CD8-positive, alpha-beta memory T cell (primary cell): ENCODE measurements at regions not wholly inside any gene's neighbourhood (a gene's known extent, or its start where the extent isn't known, plus 50 kb on each side); places are given as distances from the start of the nearest gene placed in this dataset.

ENCODE experiments used
- CTCF ChIA-PET: fragments of 350-600 bp; sonication (Branson Sonifier 250); formaldehyde crosslinking; loops from one replicate; lab custom pipeline; 2021; ENCODE audit warnings: antibody characterized with exemption; lab: Charles Lee
- POLR2A ChIA-PET: fragments of 350-600 bp; sonication (Branson Sonifier 250); formaldehyde crosslinking; loops from one replicate; lab custom pipeline; 2021; ENCODE audit warnings: antibody characterized with exemption; lab: Charles Lee
- DNase-seq, 5 donors: peaks; one replicate each; pipeline versions ENCODE4 v3.0.0 to v3.0.0-alpha.2; 2020 to 2022; ENCODE audit warnings: mixed read lengths in 1 of 5
- H3K27ac ChIP-seq: one replicate; pipeline ENCODE4 v1.7.0; 2013; ENCODE audit warnings: low read depth, mild to moderate bottlenecking, low read length, moderate library complexity
- H3K27me3 ChIP-seq: 2 replicates; pipeline ENCODE4 v1.7.0; 2013; ENCODE audit warnings: low read length, mild to moderate bottlenecking; ENCODE audit not compliant: insufficient read depth, poor library complexity, severe bottlenecking
- H3K36me3 ChIP-seq: 2 replicates; pipeline ENCODE4 v1.7.0; 2013; ENCODE audit warnings: mild to moderate bottlenecking, low read length, moderate library complexity; ENCODE audit not compliant: insufficient read depth
- H3K4me1 ChIP-seq: 2 replicates; pipeline ENCODE4 v1.7.0; 2013; ENCODE audit warnings: mild to moderate bottlenecking, low read length, moderate library complexity; ENCODE audit not compliant: insufficient read depth
- H3K4me3 ChIP-seq: 2 replicates; pipeline ENCODE4 v1.7.0; 2013; ENCODE audit warnings: mild to moderate bottlenecking, low read length
- H3K9me3 ChIP-seq: 2 replicates; pipeline ENCODE4 v1.7.0; 2013; ENCODE audit warnings: mild to moderate bottlenecking, low read length
- H3K27ac Mint-ChIP-seq, 8 donors: one replicate each; pipeline ENCODE4 v1.8.0; 2020 to 2021; ENCODE audit warnings: mixed read lengths in 8 of 8, mild to moderate bottlenecking in 6 of 8, inconsistent platforms in 3 of 8, moderate library complexity in 3 of 8
- H3K27me3 Mint-ChIP-seq, 2 donors: one replicate each; pipeline ENCODE4 v1.8.0; 2020 to 2021; ENCODE audit warnings: mixed read lengths in 2 of 2, mild to moderate bottlenecking in 1 of 2, moderate library complexity in 1 of 2
- H3K36me3 Mint-ChIP-seq, 3 donors: one replicate each; pipeline ENCODE4 v1.8.0; 2020 to 2021; ENCODE audit warnings: mixed read lengths in 3 of 3, inconsistent platforms in 1 of 3, mild to moderate bottlenecking in 1 of 3
- H3K4me1 Mint-ChIP-seq, 3 donors: one replicate each; pipeline ENCODE4 v1.8.0; 2020 to 2021; ENCODE audit warnings: mixed read lengths in 3 of 3, inconsistent platforms in 1 of 3, mild to moderate bottlenecking in 1 of 3
- H3K4me3 Mint-ChIP-seq, 7 donors: one replicate each; pipeline ENCODE4 v1.8.0; 2020 to 2021; ENCODE audit warnings: mixed read lengths in 7 of 7, mild to moderate bottlenecking in 6 of 7, moderate library complexity in 4 of 7, inconsistent platforms in 2 of 7
- H3K9me3 Mint-ChIP-seq, 5 donors: one replicate each; pipeline ENCODE4 v1.8.0; 2020 to 2022; ENCODE audit warnings: mixed read lengths in 5 of 5, mild to moderate bottlenecking in 3 of 5, moderate library complexity in 2 of 5, inconsistent platforms in 1 of 5

- H3K36me3 Mint-ChIP-seq: no peaks in the 10 kb centered on the region
- Histone ChIP-seq H3K36me3 (no peaks in the 10 kb centered on the region), H3K27me3 (no peaks in the 10 kb centered on the region), H3K9me3 (no peaks in the 10 kb centered on the region), H3K4me3 (no peak overlapping the region), H3K4me1 (no peaks in the 10 kb centered on the region), H3K27ac (no peak overlapping the region)
- no peak overlapping the region for H3K4me3 Mint-ChIP-seq
- no peaks in the 10 kb centered on the region for H3K4me1 Mint-ChIP-seq
- DNase-seq: no peak
- H3K9me3 Mint-ChIP-seq: peaks cover 7 to 12% (median 10%) of the 10 kb centered on the region in 5 donors
- no peak overlapping the region for H3K27ac Mint-ChIP-seq
- H3K27me3 Mint-ChIP-seq: no peaks in the 10 kb centered on the region
- CTCF ChIA-PET: no interaction called here
- POLR2A ChIA-PET: no interaction called here
Observed at GRCh38 chr1:67973051-67973450, 77.4 kb downstream of the DIRAS3 start.

GRCh38 chr1:67970088-67970487 lies 80.3 kb downstream of the DIRAS3 start:
- no peak overlapping the region for H3K27ac ChIP-seq
- no peak overlapping the region for H3K4me3 ChIP-seq
- Mint-ChIP-seq H3K9me3 (peaks cover 7 to 13% (median 10%) of the 10 kb centered on the region in 5 donors), H3K4me3 (no peak overlapping the region), H3K36me3 (no peaks in the 10 kb centered on the region), H3K27ac (no peak overlapping the region), H3K4me1 (no peaks in the 10 kb centered on the region), H3K27me3 (no peaks in the 10 kb centered on the region)
- no peaks in the 10 kb centered on the region for H3K4me1 ChIP-seq
- H3K9me3 ChIP-seq: no peaks in the 10 kb centered on the region
- DNase-seq: no peak
- H3K36me3 ChIP-seq: no peaks in the 10 kb centered on the region
- H3K27me3 ChIP-seq: no peaks in the 10 kb centered on the region
- CTCF ChIA-PET: no interaction called here
- POLR2A ChIA-PET: no interaction called here

GRCh38 chr1:67969446-67969845 lies 81.0 kb downstream of the DIRAS3 start:
- Mint-ChIP-seq H3K27me3 (no peaks in the 10 kb centered on the region), H3K4me3 (no peak overlapping the region), H3K4me1 (no peaks in the 10 kb centered on the region), H3K27ac (no peak overlapping the region), H3K36me3 (no peaks in the 10 kb centered on the region), H3K9me3 (peaks cover 7 to 13% (median 12%) of the 10 kb centered on the region in 5 donors)
- H3K4me1 ChIP-seq: no peaks in the 10 kb centered on the region
- H3K4me3 ChIP-seq: no peak overlapping the region
- no peaks in the 10 kb centered on the region for H3K9me3 ChIP-seq
- no peak for DNase-seq
- H3K36me3 ChIP-seq: no peaks in the 10 kb centered on the region
- CTCF ChIA-PET: no interaction called here
- no peak overlapping the region for H3K27ac ChIP-seq
- POLR2A ChIA-PET: no interaction called here
- H3K27me3 ChIP-seq: no peaks in the 10 kb centered on the region

- H3K4me1 Mint-ChIP-seq: no peaks in the 10 kb centered on the region
- CTCF ChIA-PET: no interaction called here
- POLR2A ChIA-PET: no interaction called here
- H3K27me3 ChIP-seq: no peaks in the 10 kb centered on the region
- H3K36me3 Mint-ChIP-seq: peaks cover 0 to 1% (median 0%) of the 10 kb centered on the region in 3 donors
- no peak overlapping the region for H3K4me3 Mint-ChIP-seq
- no peak overlapping the region for H3K27ac ChIP-seq
- no peak overlapping the region for H3K4me3 ChIP-seq
- peaks cover 5 to 22% (median 14%) of the 10 kb centered on the region in 5 donors for H3K9me3 Mint-ChIP-seq
- H3K27ac Mint-ChIP-seq: no peak overlapping the region
- no peaks in the 10 kb centered on the region for H3K27me3 Mint-ChIP-seq
- no peak for DNase-seq
- H3K4me1 ChIP-seq: no peaks in the 10 kb centered on the region
- H3K9me3 ChIP-seq: no peaks in the 10 kb centered on the region
- H3K36me3 ChIP-seq: no peaks in the 10 kb centered on the region
Observed at GRCh38 chr1:67966666-67967009, 83.8 kb downstream of the DIRAS3 start.

- H3K36me3 ChIP-seq: no peaks in the 10 kb centered on the region
- no peak for DNase-seq
- ChIA-PET POLR2A (no interaction called here), CTCF (no interaction called here)
- H3K4me3 Mint-ChIP-seq: no peak overlapping the region
- no peaks in the 10 kb centered on the region for H3K4me1 Mint-ChIP-seq
- no peak overlapping the region for H3K27ac Mint-ChIP-seq
- H3K4me1 ChIP-seq: no peaks in the 10 kb centered on the region
- H3K4me3 ChIP-seq: no peak overlapping the region
- peaks cover 5 to 23% (median 14%) of the 10 kb centered on the region in 5 donors for H3K9me3 Mint-ChIP-seq
- H3K27me3 Mint-ChIP-seq: no peaks in the 10 kb centered on the region
- peaks cover 0 to 1% (median 0%) of the 10 kb centered on the region in 3 donors for H3K36me3 Mint-ChIP-seq
- no peak overlapping the region for H3K27ac ChIP-seq
- H3K27me3 ChIP-seq: no peaks in the 10 kb centered on the region
- H3K9me3 ChIP-seq: no peaks in the 10 kb centered on the region
Observed at GRCh38 chr1:67965995-67966665, 84.3 kb downstream of the DIRAS3 start.

GRCh38 chr1:67963263-67963662 lies 87.2 kb downstream of the DIRAS3 start:
- H3K27me3 ChIP-seq: no peaks in the 10 kb centered on the region
- no peaks in the 10 kb centered on the region for H3K36me3 ChIP-seq
- no peaks in the 10 kb centered on the region for H3K9me3 ChIP-seq
- H3K9me3 Mint-ChIP-seq: peaks cover 5 to 19% (median 13%) of the 10 kb centered on the region in 5 donors
- H3K4me1 ChIP-seq: no peaks in the 10 kb centered on the region
- peaks cover 0 to 1% (median 0%) of the 10 kb centered on the region in 3 donors for H3K36me3 Mint-ChIP-seq
- H3K27ac Mint-ChIP-seq: no peak overlapping the region
- peaks cover 0 to 2% of the 10 kb centered on the region in 2 donors for H3K27me3 Mint-ChIP-seq
- H3K4me3 Mint-ChIP-seq: no peak overlapping the region
- no peaks in the 10 kb centered on the region for H3K4me1 Mint-ChIP-seq
- no peak overlapping the region for H3K4me3 ChIP-seq
- no peak for DNase-seq
- ChIA-PET CTCF (no interaction called here), POLR2A (no interaction called here)
- H3K27ac ChIP-seq: no peak overlapping the region

- Histone ChIP-seq H3K4me1 (no peaks in the 10 kb centered on the region), H3K4me3 (no peak overlapping the region), H3K36me3 (no peaks in the 10 kb centered on the region), H3K9me3 (no peaks in the 10 kb centered on the region), H3K27ac (no peak overlapping the region), H3K27me3 (no peaks in the 10 kb centered on the region)
- H3K27me3 Mint-ChIP-seq: peaks cover 2 to 4% of the 10 kb centered on the region in 2 donors
- ChIA-PET POLR2A (no interaction called here), CTCF (no interaction called here)
- H3K36me3 Mint-ChIP-seq: peaks cover 0 to 1% (median 0%) of the 10 kb centered on the region in 3 donors
- DNase-seq: no peak
- no peak overlapping the region for H3K4me3 Mint-ChIP-seq
- H3K9me3 Mint-ChIP-seq: peaks cover 5 to 19% (median 13%) of the 10 kb centered on the region in 5 donors
- no peaks in the 10 kb centered on the region for H3K4me1 Mint-ChIP-seq
- H3K27ac Mint-ChIP-seq: no peak overlapping the region
Observed at GRCh38 chr1:67960766-67961165, 89.7 kb downstream of the DIRAS3 start.

- peaks cover under 1 to 10% (median 7%) of the 10 kb centered on the region in 5 donors for H3K9me3 Mint-ChIP-seq
- Histone ChIP-seq H3K4me3 (no peak overlapping the region), H3K9me3 (no peaks in the 10 kb centered on the region), H3K27ac (no peak overlapping the region), H3K4me1 (no peaks in the 10 kb centered on the region), H3K27me3 (no peaks in the 10 kb centered on the region), H3K36me3 (no peaks in the 10 kb centered on the region)
- H3K27ac Mint-ChIP-seq: no peak overlapping the region
- peaks cover 4% of the 10 kb centered on the region in 2 donors for H3K27me3 Mint-ChIP-seq
- DNase-seq: no peak
- H3K4me1 Mint-ChIP-seq: no peaks in the 10 kb centered on the region
- H3K36me3 Mint-ChIP-seq: no peaks in the 10 kb centered on the region
- CTCF ChIA-PET: no interaction called here
- no peak overlapping the region for H3K4me3 Mint-ChIP-seq
- POLR2A ChIA-PET: no interaction called here
Observed at GRCh38 chr1:67958472-67958871, 92.0 kb downstream of the DIRAS3 start.
